SK-N-SH (cell line): ENCODE measurements at regions not wholly inside any gene's neighbourhood (a gene's known extent, or its start where the extent isn't known, plus 50 kb on each side); places are given as distances from the start of the nearest gene placed in this dataset.
A peak's percentile ranks its signal among the peaks of the same experiment; 100 is the strongest.

Experiments used
- CTCF ChIA-PET: fragments of 300-600, 350-600 bp; formaldehyde crosslinking; extraction: SDS; loops from one replicate; lab custom pipeline; 2021; lab: Yijun Ruan, JAX
- POLR2A ChIA-PET: fragments of 350-600 bp; sonication (Branson Sonifier 250); formaldehyde crosslinking; extraction: SDS; loops from one replicate; lab custom pipeline; 2020; ENCODE audit warnings: antibody characterized with exemption, inconsistent platforms; lab: Yijun Ruan, JAX
- DNase-seq: peaks from one replicate; pipeline ENCODE4 v3.0.0; 2012
- H2AFZ ChIP-seq: fragments of 200-600 bp; sonication (generic); 2 replicates; pipeline ENCODE4 v1.8.1; 2016; ENCODE audit warnings: antibody characterized with exemption, mild to moderate bottlenecking, low read depth
- H3F3A ChIP-seq: fragments of 200-600 bp; sonication (generic); replicated peaks from 2 replicates; pipeline ENCODE3; 2016; ENCODE audit warnings: antibody characterized with exemption, mild to moderate bottlenecking; ENCODE audit not compliant: insufficient read depth
- H3K27ac ChIP-seq, 2 experiments: fragments of 200-500 bp in 1 of 2; fragments of 200-600 bp in 1 of 2; sonication (Bioruptor generic) in 1 of 2; sonication (generic), shearing (Covaris generic) in 1 of 2; 2 replicates each; pipeline versions ENCODE4 v1.5.1 to v1.6.1; 2014 to 2016; ENCODE audit warnings: low read depth in 2 of 2, inconsistent platforms in 1 of 2, low read length in 1 of 2, mild to moderate bottlenecking in 1 of 2, mixed read lengths in 1 of 2
- H3K27me3 ChIP-seq: fragments of 200-600 bp; sonication (generic), shearing (Covaris generic); 2 replicates; pipeline ENCODE4 v1.6.1; 2016; ENCODE audit warnings: mixed run types; ENCODE audit not compliant: insufficient read depth
- H3K36me3 ChIP-seq, 2 experiments: fragments of 200-500 bp in 1 of 2; fragments of 200-600 bp in 1 of 2; sonication (Bioruptor generic) in 1 of 2; sonication (generic) in 1 of 2; replicated peaks in 1 of 2; 2 replicates each; pipeline versions ENCODE3 to v1.5.1; 2014 to 2016; ENCODE audit warnings: low read length in 1 of 2, mild to moderate bottlenecking in 1 of 2; ENCODE audit not compliant: insufficient read depth in 2 of 2, control insufficient read depth in 1 of 2
- H3K4me1 ChIP-seq, 2 experiments: fragments of 200-500 bp in 1 of 2; fragments of 200-600 bp in 1 of 2; sonication (Bioruptor generic) in 1 of 2; sonication (generic), shearing (Covaris generic) in 1 of 2; 2 replicates each; pipeline versions ENCODE4 v1.5.1 to v1.6.1; 2014 to 2016; ENCODE audit warnings: low read depth in 1 of 2, low read length in 1 of 2, mixed run types in 1 of 2; ENCODE audit not compliant: insufficient read depth in 2 of 2, control insufficient read depth in 1 of 2
- H3K4me2 ChIP-seq: fragments of 200-600 bp; sonication (generic), shearing (Covaris generic); 2 replicates; pipeline ENCODE4 v1.6.1; 2017; ENCODE audit warnings: mixed run types
- H3K4me3 ChIP-seq, 2 experiments: fragments of 200-500 bp in 1 of 2; fragments of 200-600 bp in 1 of 2; sonication (Bioruptor generic) in 1 of 2; sonication (generic), shearing (Covaris generic) in 1 of 2; 2 replicates each; pipeline versions ENCODE4 v1.5.1 to v1.8.1; 2014 to 2016; ENCODE audit warnings: low read depth in 2 of 2, inconsistent platforms in 1 of 2, low read length in 1 of 2, mild to moderate bottlenecking in 1 of 2, mixed read lengths in 1 of 2, moderate library complexity in 1 of 2
- H3K79me2 ChIP-seq: fragments of 200-600 bp; sonication (generic); 2 replicates; pipeline ENCODE4 v1.8.1; 2017; ENCODE audit warnings: mild to moderate bottlenecking; ENCODE audit not compliant: insufficient read depth
- H3K9ac ChIP-seq: fragments of 200-600 bp; sonication (generic); 2 replicates; pipeline ENCODE4 v1.6.1; 2017; ENCODE audit warnings: mixed run types
- H3K9me2 ChIP-seq: fragments of 200-600 bp; sonication (generic); 2 replicates; pipeline ENCODE4 v1.6.1; 2017; ENCODE audit warnings: mixed run types
- H3K9me3 ChIP-seq: fragments of 200-600 bp; sonication (generic); 2 replicates; pipeline ENCODE4 v1.6.1; 2017; ENCODE audit warnings: mixed run types, mild to moderate bottlenecking, moderate library complexity
- H4K20me1 ChIP-seq: fragments of 200-600 bp; sonication (generic); 2 replicates; pipeline ENCODE4 v1.6.1; 2017; ENCODE audit warnings: mild to moderate bottlenecking, mixed run types; ENCODE audit not compliant: insufficient read depth
- EP300 ChIP-seq, 2 experiments: IDR thresholded peaks; 2 replicates each; pipeline versions ENCODE4 v1.4.0 to v1.6.1; 2012; ENCODE audit warnings: borderline replicate concordance in 1 of 2, low read depth in 1 of 2, low read length in 1 of 2
- FOXM1 ChIP-seq: IDR thresholded peaks from 2 replicates; pipeline ENCODE4 v1.4.0; 2012; ENCODE audit warnings: low read depth, mild to moderate bottlenecking
- POLR2AphosphoS5 ChIP-seq: IDR thresholded peaks from 2 replicates; pipeline ENCODE4 v1.6.1; 2012; ENCODE audit warnings: low read depth, low read length
- RAD21 ChIP-seq: IDR thresholded peaks from 2 replicates; pipeline ENCODE4 v1.6.1; 2012; ENCODE audit warnings: mild to moderate bottlenecking, low read length
- SMC3 ChIP-seq: IDR thresholded peaks from 2 replicates; pipeline ENCODE4 v1.6.1; 2012; ENCODE audit warnings: low read depth, low read length, improper control_type of control experiment
- TCF12 ChIP-seq: IDR thresholded peaks from 2 replicates; pipeline ENCODE4 v1.4.0; 2012
- WGBS: methylation state at CpG from one replicate; pipeline ENCODE4 v1.1.6; 2017; ENCODE audit warnings: low lambda C conversion rate; 5-methylcytosine and 5-hydroxymethylcytosine counted together
- TF ChIP-seq, protein P1 (sequence below): IDR thresholded peaks from 2 replicates; pipeline ENCODE4 v1.6.1; 2012; ENCODE audit warnings: mild to moderate bottlenecking, low read depth, low read length, moderate library complexity
- TF ChIP-seq, protein P2 (sequence below): fragments of 200-600 bp; sonication (generic); IDR thresholded peaks from 2 replicates; pipeline ENCODE4 v1.6.1; 2017; ENCODE audit warnings: antibody characterized with exemption, mild to moderate bottlenecking, moderate library complexity

DNA sequence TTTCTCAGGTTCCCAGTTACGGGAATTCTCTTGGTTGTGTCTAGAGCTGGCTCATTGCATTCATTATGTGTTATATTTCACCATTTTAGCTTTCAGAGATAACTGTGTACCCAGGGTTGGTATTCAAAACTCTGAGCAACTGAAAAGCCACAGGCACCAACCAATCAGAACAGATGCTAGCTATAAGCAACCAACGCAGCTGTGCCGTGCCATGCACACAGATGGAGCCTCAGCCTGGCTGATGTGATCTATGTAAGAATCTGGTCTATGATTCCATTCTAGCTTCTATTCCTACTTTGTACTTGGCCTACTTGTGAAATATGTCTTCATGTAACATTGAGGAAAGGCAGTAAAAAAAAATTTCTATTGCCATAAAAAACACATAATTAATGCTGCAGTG, 95.0 kb upstream of the CCDC80 start:
- TF ChIP-seq RAD21: no peak
- no peak for TF ChIP-seq FOXM1
- TF ChIP-seq, protein P1, sequence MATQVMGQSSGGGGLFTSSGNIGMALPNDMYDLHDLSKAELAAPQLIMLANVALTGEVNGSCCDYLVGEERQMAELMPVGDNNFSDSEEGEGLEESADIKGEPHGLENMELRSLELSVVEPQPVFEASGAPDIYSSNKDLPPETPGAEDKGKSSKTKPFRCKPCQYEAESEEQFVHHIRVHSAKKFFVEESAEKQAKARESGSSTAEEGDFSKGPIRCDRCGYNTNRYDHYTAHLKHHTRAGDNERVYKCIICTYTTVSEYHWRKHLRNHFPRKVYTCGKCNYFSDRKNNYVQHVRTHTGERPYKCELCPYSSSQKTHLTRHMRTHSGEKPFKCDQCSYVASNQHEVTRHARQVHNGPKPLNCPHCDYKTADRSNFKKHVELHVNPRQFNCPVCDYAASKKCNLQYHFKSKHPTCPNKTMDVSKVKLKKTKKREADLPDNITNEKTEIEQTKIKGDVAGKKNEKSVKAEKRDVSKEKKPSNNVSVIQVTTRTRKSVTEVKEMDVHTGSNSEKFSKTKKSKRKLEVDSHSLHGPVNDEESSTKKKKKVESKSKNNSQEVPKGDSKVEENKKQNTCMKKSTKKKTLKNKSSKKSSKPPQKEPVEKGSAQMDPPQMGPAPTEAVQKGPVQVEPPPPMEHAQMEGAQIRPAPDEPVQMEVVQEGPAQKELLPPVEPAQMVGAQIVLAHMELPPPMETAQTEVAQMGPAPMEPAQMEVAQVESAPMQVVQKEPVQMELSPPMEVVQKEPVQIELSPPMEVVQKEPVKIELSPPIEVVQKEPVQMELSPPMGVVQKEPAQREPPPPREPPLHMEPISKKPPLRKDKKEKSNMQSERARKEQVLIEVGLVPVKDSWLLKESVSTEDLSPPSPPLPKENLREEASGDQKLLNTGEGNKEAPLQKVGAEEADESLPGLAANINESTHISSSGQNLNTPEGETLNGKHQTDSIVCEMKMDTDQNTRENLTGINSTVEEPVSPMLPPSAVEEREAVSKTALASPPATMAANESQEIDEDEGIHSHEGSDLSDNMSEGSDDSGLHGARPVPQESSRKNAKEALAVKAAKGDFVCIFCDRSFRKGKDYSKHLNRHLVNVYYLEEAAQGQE: no peak
- TF ChIP-seq TCF12: no peak
- TF ChIP-seq, all 33 proteins: peak for 0
- H3K4me2 ChIP-seq: no peak overlapping the region
- no peak overlapping the region for H3K4me3 ChIP-seq
- no peaks in the 10 kb centered on the region for H3K79me2 ChIP-seq
- ChIA-PET POLR2A (interaction anchor here (1.2 kb wide), 1 partner anchor 255 kb away, joined by 3 read pairs; the partner anchor contains the start of gene GTPBP8), CTCF (interaction anchor here (1.1 to 3.3 kb wide), 8 partner anchors 14 to 299 kb away, joined by 3 to 83 read pairs (median 11); partner anchors contain the start of gene CD200R1)
- no peaks in the 10 kb centered on the region for H3K9me2 ChIP-seq
- no peaks in the 10 kb centered on the region; a peak in 1 of 4 replicates for H3K4me1 ChIP-seq
- no peak overlapping the region for H3K27ac ChIP-seq
- H2AFZ ChIP-seq: peak overlapping the region; percentile 11; the same call in 1 of the 2 replicates
- H3F3A ChIP-seq: no peaks in the 10 kb centered on the region
- WGBS: 98% methylated on average over 3 of the region's 3 CpGs
- no peak overlapping the region for H3K9ac ChIP-seq
- no peak for DNase-seq
- H3K36me3 ChIP-seq: no peaks in the 10 kb centered on the region
- no peaks in the 10 kb centered on the region for H3K9me3 ChIP-seq
- no peaks in the 10 kb centered on the region for H4K20me1 ChIP-seq
- H3K27me3 ChIP-seq: no peaks in the 10 kb centered on the region

DNA sequence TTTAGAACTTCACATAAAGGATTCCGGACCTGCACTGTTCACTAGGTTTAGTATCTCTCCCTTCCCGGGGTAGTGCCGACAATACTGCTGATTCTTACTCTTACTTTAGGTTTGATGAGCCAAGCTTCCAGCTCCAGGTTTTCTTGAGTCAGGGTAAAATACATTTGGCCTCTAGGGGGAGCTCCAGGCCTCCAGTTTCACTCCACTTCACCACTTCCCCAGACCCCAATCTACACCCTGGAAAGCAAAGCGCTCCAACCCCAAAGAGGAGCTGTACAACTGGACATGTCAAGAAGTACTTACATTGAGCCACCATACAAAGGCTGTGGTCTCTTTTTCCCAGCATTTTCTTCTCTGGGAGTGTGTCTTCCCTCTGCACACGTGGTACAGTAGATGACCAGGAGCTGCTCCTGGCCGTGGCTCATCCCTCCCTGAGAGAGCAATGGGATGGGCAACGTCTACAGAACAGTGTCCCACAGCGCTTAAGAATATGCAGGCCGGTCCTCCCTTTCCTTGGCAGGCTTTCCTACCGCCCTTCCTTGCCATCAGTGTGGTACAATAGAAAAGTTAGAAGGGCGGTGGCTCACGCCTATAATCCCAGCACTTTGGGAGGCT, 93.9 kb upstream of the CCDC80 start:
- peak overlapping the region; percentile 33; the same call in 1 of the 2 replicates for H2AFZ ChIP-seq
- peak; percentile 65 for DNase-seq
- no peaks in the 10 kb centered on the region for H3K9me2 ChIP-seq
- H3K4me2 ChIP-seq: no peak overlapping the region
- H3K27ac ChIP-seq: no peak overlapping the region
- TF ChIP-seq, protein P2, sequence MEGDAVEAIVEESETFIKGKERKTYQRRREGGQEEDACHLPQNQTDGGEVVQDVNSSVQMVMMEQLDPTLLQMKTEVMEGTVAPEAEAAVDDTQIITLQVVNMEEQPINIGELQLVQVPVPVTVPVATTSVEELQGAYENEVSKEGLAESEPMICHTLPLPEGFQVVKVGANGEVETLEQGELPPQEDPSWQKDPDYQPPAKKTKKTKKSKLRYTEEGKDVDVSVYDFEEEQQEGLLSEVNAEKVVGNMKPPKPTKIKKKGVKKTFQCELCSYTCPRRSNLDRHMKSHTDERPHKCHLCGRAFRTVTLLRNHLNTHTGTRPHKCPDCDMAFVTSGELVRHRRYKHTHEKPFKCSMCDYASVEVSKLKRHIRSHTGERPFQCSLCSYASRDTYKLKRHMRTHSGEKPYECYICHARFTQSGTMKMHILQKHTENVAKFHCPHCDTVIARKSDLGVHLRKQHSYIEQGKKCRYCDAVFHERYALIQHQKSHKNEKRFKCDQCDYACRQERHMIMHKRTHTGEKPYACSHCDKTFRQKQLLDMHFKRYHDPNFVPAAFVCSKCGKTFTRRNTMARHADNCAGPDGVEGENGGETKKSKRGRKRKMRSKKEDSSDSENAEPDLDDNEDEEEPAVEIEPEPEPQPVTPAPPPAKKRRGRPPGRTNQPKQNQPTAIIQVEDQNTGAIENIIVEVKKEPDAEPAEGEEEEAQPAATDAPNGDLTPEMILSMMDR: peak; percentile 76
- TF ChIP-seq SMC3 (peak; percentile 79), EP300 (IDR thresholded peaks at IDR 0.05; ENCODE audit: borderline replicate concordance in 1 of 2, low read depth in 1 of 2, low read length in 1 of 2) (no peak), RAD21 (peak; percentile 91), POLR2AphosphoS5 (no peak)
- H3K79me2 ChIP-seq: no peaks in the 10 kb centered on the region
- ChIA-PET POLR2A (no interaction called here), CTCF (interaction anchor here (0.6 to 3.3 kb wide), 53 partner anchors 9 to 302 kb away, joined by 3 to 83 read pairs (median 4); partner anchors contain the start of gene CD200R1)
- no peaks in the 10 kb centered on the region for H3F3A ChIP-seq
- H3K36me3 ChIP-seq: no peaks in the 10 kb centered on the region
- H4K20me1 ChIP-seq: no peaks in the 10 kb centered on the region
- no peaks in the 10 kb centered on the region for H3K9me3 ChIP-seq
- WGBS: 75% methylated on average over 12 of the region's 12 CpGs
- H3K4me1 ChIP-seq: no peaks in the 10 kb centered on the region; a peak in 1 of 4 replicates
- no peak overlapping the region for H3K9ac ChIP-seq
- no peak overlapping the region; a peak in 1 of 4 replicates for H3K4me3 ChIP-seq
- no peaks in the 10 kb centered on the region for H3K27me3 ChIP-seq
